Skeletal muscle tissue (tissue), 3 donors: ENCODE measurements at regions not wholly inside any gene's neighbourhood (a gene's known extent, or its start where the extent isn't known, plus 50 kb on each side); places are given as distances from the start of the nearest gene placed in this dataset.

ENCODE experiments used
- H3K27ac ChIP-seq: one replicate; pipeline ENCODE4 v1.7.0; 2013; ENCODE audit warnings: mild to moderate bottlenecking, low read depth, low read length, inconsistent platforms
- H3K27me3 ChIP-seq, 3 donors: one replicate each; pipeline ENCODE4 v1.7.0; 2013; ENCODE audit warnings: low read length in 3 of 3; ENCODE audit not compliant: control insufficient read depth in 3 of 3, insufficient read depth in 3 of 3
- H3K36me3 ChIP-seq, 3 donors: one replicate each; pipeline ENCODE4 v1.7.0; 2013; ENCODE audit warnings: low read length in 3 of 3; ENCODE audit not compliant: control insufficient read depth in 3 of 3, insufficient read depth in 3 of 3
- H3K4me1 ChIP-seq, 3 donors: one replicate each; pipeline ENCODE4 v1.7.0; 2013; ENCODE audit warnings: low read length in 3 of 3, mild to moderate bottlenecking in 3 of 3; ENCODE audit not compliant: control insufficient read depth in 3 of 3, insufficient read depth in 3 of 3
- H3K4me3 ChIP-seq, 3 donors: one replicate each; pipeline ENCODE4 v1.7.0; 2013; ENCODE audit warnings: low read length in 3 of 3
- H3K9ac ChIP-seq, 3 donors: one replicate each; pipeline ENCODE4 v1.7.0; 2013; ENCODE audit warnings: low read length in 3 of 3, mild to moderate bottlenecking in 3 of 3, moderate library complexity in 2 of 3, low read depth in 1 of 3
- H3K9me3 ChIP-seq, 3 donors: one replicate each; pipeline ENCODE4 v1.7.0; 2013; ENCODE audit warnings: low read length in 3 of 3; ENCODE audit not compliant: control insufficient read depth in 3 of 3
- donor health status: Osteomylitis.

DNA sequence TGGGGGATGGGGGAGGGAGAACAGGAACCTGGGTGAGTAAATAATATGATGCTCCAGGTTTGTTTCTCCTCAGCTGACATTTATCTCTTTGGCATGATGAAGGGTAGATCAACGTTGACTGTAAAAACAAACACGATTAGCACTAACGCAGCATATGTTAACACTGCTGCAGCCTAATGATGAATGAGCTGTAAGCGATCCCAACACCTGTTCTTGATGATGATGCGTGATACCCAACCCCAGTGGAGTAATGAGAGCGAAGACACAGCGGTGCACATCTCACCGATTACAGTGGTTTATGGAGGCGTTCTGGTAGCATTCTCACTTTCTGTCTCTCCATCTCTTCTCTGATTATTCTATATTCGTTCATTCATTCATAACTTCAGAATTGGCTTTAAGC is 640.4 kb downstream of the USP25 start:
- no peak overlapping the region for H3K9ac ChIP-seq
- H3K36me3 ChIP-seq, result no peaks in the 10 kb centered on the region
- H3K27ac ChIP-seq, result no peak overlapping the region
- peaks cover 0 to 9% (median 0%) of the 10 kb centered on the region in 3 donors for H3K4me1 ChIP-seq
- H3K4me3 ChIP-seq, result no peak overlapping the region
- no peaks in the 10 kb centered on the region for H3K9me3 ChIP-seq
- H3K27me3 ChIP-seq, result no peaks in the 10 kb centered on the region

- Histone ChIP-seq H3K9ac (no peak overlapping the region), H3K9me3 (no peaks in the 10 kb centered on the region), H3K4me3 (no peak overlapping the region), H3K4me1 (peaks cover 7 to 15% (median 10%) of the 10 kb centered on the region in 3 donors), H3K36me3 (no peaks in the 10 kb centered on the region), H3K27ac (no peak overlapping the region), H3K27me3 (no peaks in the 10 kb centered on the region)
These were observed 642.8 kb downstream of the USP25 start for GRCh38 chr21:16372586-16372985.

GRCh38 chr21:16376673-16377072 is 646.9 kb downstream of the USP25 start:
- no peak overlapping the region for H3K4me3 ChIP-seq
- H3K36me3 ChIP-seq, result no peaks in the 10 kb centered on the region
- no peaks in the 10 kb centered on the region for H3K9me3 ChIP-seq
- H3K4me1 ChIP-seq, result peaks cover 15 to 22% (median 16%) of the 10 kb centered on the region in 3 donors
- peak overlapping the region; percentile 48 for H3K27ac ChIP-seq
- H3K9ac ChIP-seq, result no peak overlapping the region
- no peaks in the 10 kb centered on the region for H3K27me3 ChIP-seq

- Histone ChIP-seq H3K4me1 (peaks cover 15 to 22% (median 16%) of the 10 kb centered on the region in 3 donors), H3K27me3 (no peaks in the 10 kb centered on the region), H3K4me3 (no peak overlapping the region), H3K27ac (peak overlapping the region; percentile 48), H3K36me3 (no peaks in the 10 kb centered on the region), H3K9ac (no peak overlapping the region), H3K9me3 (no peaks in the 10 kb centered on the region)
These were observed 647.4 kb downstream of the USP25 start for GRCh38 chr21:16377120-16377658.

DNA sequence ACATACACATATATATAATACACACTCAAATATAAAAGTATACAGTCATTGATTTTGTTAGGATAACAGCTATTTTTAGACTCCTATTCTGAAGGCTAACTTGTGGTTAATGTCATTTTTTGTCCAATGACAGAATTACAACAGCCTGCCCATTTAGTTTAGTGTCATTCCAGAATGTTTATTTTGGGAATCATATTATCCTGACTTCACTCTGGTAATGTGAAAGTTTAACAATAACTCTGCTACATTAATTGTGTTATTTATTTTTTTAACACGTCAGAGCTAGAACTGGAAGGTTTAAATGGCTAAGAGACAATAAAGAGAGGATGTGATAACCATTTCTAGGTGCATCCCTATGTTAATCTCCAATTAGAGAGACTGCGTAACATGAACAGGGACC is 648.1 kb downstream of the USP25 start:
- no peak overlapping the region for H3K9ac ChIP-seq
- H3K9me3 ChIP-seq, result no peaks in the 10 kb centered on the region
- H3K4me1 ChIP-seq, result peaks cover 15 to 22% (median 16%) of the 10 kb centered on the region in 3 donors
- no peak overlapping the region for H3K4me3 ChIP-seq
- no peaks in the 10 kb centered on the region for H3K36me3 ChIP-seq
- H3K27me3 ChIP-seq, result no peaks in the 10 kb centered on the region
- H3K27ac ChIP-seq, result no peak overlapping the region

DNA sequence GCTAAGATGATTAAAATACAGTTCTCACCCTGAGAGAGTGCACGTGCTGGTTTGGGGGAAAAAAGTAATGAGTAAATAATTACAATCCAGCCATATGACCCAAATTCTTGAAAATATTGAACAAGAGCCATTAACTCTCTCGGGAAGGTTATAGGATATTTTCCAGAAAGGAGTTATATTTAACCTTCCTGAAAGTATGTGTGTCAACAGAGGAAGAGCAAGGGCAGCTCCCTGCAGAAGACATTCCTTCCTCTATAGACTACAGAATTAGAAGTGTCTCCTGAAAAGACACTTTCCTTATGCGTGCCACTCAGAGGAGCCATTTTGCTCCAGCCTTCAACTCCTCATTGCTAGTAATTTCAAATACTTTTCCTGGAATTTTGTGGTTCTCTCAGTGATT is 648.7 kb downstream of the USP25 start:
- no peak overlapping the region for H3K4me3 ChIP-seq
- no peaks in the 10 kb centered on the region for H3K9me3 ChIP-seq
- H3K9ac ChIP-seq, result no peak overlapping the region
- H3K4me1 ChIP-seq, result peaks cover 15 to 22% (median 16%) of the 10 kb centered on the region in 3 donors
- H3K27me3 ChIP-seq, result no peaks in the 10 kb centered on the region
- H3K27ac ChIP-seq, result no peak overlapping the region
- no peaks in the 10 kb centered on the region for H3K36me3 ChIP-seq

GRCh38 chr21:16388291-16388690 is 658.5 kb downstream of the USP25 start:
- H3K4me3 ChIP-seq, result no peak overlapping the region
- no peaks in the 10 kb centered on the region for H3K27me3 ChIP-seq
- H3K9me3 ChIP-seq, result no peaks in the 10 kb centered on the region
- H3K9ac ChIP-seq, result no peak overlapping the region
- no peak overlapping the region for H3K27ac ChIP-seq
- H3K4me1 ChIP-seq, result no peaks in the 10 kb centered on the region
- no peaks in the 10 kb centered on the region for H3K36me3 ChIP-seq

DNA sequence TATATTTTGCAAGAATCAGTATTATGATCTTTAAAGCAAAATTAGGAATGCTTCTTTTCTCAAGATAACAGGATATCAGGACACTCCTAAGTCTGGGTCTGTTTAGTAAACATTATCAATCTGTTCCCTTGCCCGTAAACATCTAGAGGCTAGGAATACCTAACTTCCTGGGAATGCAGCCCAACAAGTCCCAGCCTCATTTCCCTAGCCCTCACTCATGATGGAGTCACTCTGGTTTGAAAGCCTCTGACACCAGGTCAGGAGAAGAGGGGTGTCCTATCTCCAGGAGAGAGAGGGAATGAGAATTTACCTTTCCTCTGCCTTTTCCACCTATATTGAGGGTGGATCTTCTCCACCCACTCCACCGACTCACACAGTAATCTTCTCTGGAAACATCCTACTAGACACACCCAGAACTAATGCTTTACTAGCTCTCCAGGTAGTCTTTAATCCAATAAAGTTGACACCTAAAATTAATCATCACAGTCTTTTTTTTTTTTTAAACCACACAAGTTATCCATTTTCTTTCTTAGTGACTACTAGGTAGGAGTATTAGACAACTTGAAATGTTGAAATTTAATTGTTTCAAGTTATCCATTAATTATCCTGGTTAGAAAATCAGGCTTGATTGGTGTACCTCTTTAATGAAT is 659.3 kb downstream of the USP25 start:
- Histone ChIP-seq H3K4me1 (no peaks in the 10 kb centered on the region), H3K27me3 (no peaks in the 10 kb centered on the region), H3K9me3 (no peaks in the 10 kb centered on the region)

DNA sequence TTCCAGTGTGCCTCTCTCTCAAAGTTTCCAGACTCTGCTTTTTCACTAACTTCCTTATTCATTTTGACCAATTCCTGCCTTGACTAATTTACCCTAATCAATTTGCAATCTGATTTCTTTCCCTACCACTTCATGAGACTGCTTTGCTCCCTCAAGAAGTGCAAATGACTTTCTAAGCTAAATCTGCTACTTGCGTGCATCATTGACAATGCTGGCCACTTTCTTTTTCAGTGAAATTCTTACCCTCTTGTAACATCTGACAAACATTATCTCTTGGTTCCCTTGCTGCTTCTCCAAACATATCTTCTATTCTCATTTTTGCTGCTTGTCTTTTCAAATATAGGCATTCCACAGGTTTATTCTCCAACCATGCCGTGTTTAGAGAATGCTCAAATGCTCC is 659.9 kb downstream of the USP25 start:
- H3K36me3 ChIP-seq, result no peaks in the 10 kb centered on the region
- H3K27me3 ChIP-seq, result no peaks in the 10 kb centered on the region
- H3K27ac ChIP-seq, result no peak overlapping the region
- H3K4me1 ChIP-seq, result no peaks in the 10 kb centered on the region
- no peaks in the 10 kb centered on the region for H3K9me3 ChIP-seq
- H3K4me3 ChIP-seq, result no peak overlapping the region
- H3K9ac ChIP-seq, result no peak overlapping the region

More for the DNA sequence above, 659.3 kb downstream of the USP25 start:
- Histone ChIP-seq H3K4me3 (no peak overlapping the region), H3K36me3 (no peaks in the 10 kb centered on the region), H3K27ac (no peak overlapping the region), H3K9ac (no peak overlapping the region)

DNA sequence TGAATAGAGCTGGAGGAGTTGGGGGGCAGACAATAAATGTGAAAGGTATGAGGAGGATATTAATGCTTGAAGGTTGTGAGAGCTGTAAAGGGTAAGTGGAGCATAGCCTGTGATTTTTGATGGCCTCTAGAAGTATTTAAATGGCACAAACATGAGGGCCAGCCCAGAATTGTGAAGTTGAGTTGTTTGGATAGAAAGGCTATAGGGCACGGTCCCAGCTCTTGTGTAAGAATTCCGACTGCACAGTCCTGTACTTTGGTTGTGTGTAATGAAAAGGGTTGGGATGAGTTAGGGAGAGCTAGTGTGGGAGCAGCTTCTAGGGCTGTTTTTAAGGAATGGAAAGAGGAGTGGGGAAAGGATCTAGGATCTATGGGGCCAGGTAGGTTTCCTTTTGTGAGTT is 665.5 kb downstream of the USP25 start:
- H3K4me3 ChIP-seq, result no peak overlapping the region
- no peaks in the 10 kb centered on the region for H3K36me3 ChIP-seq

More for the DNA sequence above, 665.5 kb downstream of the USP25 start:
- no peaks in the 10 kb centered on the region for H3K27me3 ChIP-seq
- H3K9ac ChIP-seq, result no peak overlapping the region
- H3K27ac ChIP-seq, result no peak overlapping the region
- no peaks in the 10 kb centered on the region for H3K9me3 ChIP-seq
- H3K4me1 ChIP-seq, result no peaks in the 10 kb centered on the region
